Mammary epithelial cell (primary cell): ENCODE measurements at regions not wholly inside any gene's neighbourhood (a gene's known extent, or its start where the extent isn't known, plus 50 kb on each side); places are given as distances from the start of the nearest gene placed in this dataset.

ENCODE experiments used
- EZH2 ChIP-seq: IDR thresholded peaks from 2 replicates; pipeline ENCODE4 v1.6.1; 2012; ENCODE audit warnings: low read length, inconsistent platforms, borderline replicate concordance
- TF ChIP-seq, protein P1 (sequence below), 2 donors: IDR thresholded peaks in 1 of 2; conservative IDR thresholded peaks in 1 of 2; 2 replicates each; pipeline ENCODE4 v1.5.1; 2011 to 2012; ENCODE audit warnings: inconsistent platforms in 2 of 2, low read length in 2 of 2, mild to moderate bottlenecking in 2 of 2, control low read depth in 1 of 2, low read depth in 1 of 2; ENCODE audit not compliant: insufficient read depth in 1 of 2; ENCODE audit errors: extremely low read depth in 1 of 2

- TF ChIP-seq, protein P1, sequence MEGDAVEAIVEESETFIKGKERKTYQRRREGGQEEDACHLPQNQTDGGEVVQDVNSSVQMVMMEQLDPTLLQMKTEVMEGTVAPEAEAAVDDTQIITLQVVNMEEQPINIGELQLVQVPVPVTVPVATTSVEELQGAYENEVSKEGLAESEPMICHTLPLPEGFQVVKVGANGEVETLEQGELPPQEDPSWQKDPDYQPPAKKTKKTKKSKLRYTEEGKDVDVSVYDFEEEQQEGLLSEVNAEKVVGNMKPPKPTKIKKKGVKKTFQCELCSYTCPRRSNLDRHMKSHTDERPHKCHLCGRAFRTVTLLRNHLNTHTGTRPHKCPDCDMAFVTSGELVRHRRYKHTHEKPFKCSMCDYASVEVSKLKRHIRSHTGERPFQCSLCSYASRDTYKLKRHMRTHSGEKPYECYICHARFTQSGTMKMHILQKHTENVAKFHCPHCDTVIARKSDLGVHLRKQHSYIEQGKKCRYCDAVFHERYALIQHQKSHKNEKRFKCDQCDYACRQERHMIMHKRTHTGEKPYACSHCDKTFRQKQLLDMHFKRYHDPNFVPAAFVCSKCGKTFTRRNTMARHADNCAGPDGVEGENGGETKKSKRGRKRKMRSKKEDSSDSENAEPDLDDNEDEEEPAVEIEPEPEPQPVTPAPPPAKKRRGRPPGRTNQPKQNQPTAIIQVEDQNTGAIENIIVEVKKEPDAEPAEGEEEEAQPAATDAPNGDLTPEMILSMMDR (conservative IDR thresholded peaks at IDR 0.05 in 1 of 2, IDR thresholded peaks at IDR 0.05 in 1 of 2; ENCODE audit: extremely low read depth in 1 of 2, insufficient read depth in 1 of 2, low read depth in 1 of 2, low read length in 2 of 2) = no peak
- no peak for TF ChIP-seq EZH2
These were observed 992.6 kb downstream of the PCDH9 start for GRCh38 chr13:66237411-66238062.
